Stimulated activated memory B cell treated with anti-CD40 and anti-IgM and Interleukin-4, amounts not matched to agents 10 μg/mL and 1 μg/mL and 100 μg/mL, for 72 hours (primary cell): ENCODE measurements at regions not wholly inside any gene's neighbourhood (a gene's known extent, or its start where the extent isn't known, plus 50 kb on each side); places are given as distances from the start of the nearest gene placed in this dataset.
"Not testable (repeated sequence)": the region's sequence is repeated elsewhere in the genome, so short reads cannot be mapped to it uniquely, and the experiment has no call there.

Source experiments
- ATAC-seq: fragments of 150-1000 bp; cut with Tn5 transposase; 2 replicates; pipeline ENCODE4 v1.10.0; 2021
- H3K27ac Mint-ChIP-seq: one replicate; pipeline ENCODE4 v1.8.0; 2022; ENCODE audit warnings: mild to moderate bottlenecking, mixed read lengths
- H3K27me3 Mint-ChIP-seq: one replicate; pipeline ENCODE4 v1.8.0; 2022; ENCODE audit warnings: mixed read lengths
- H3K36me3 Mint-ChIP-seq: one replicate; pipeline ENCODE4 v1.8.0; 2022; ENCODE audit warnings: mixed read lengths
- H3K4me1 Mint-ChIP-seq: one replicate; pipeline ENCODE4 v1.8.0; 2022; ENCODE audit warnings: mixed read lengths
- H3K4me3 Mint-ChIP-seq: one replicate; pipeline ENCODE4 v1.8.0; 2022; ENCODE audit warnings: mild to moderate bottlenecking, moderate library complexity, mixed read lengths
- H3K9me3 Mint-ChIP-seq: one replicate; pipeline ENCODE4 v1.8.0; 2022; ENCODE audit warnings: mixed read lengths

- Mint-ChIP-seq H3K4me1 (no peaks in the 10 kb centered on the region), H3K4me3 (no peak overlapping the region), H3K27ac (no peak overlapping the region)
Observed at GRCh38 chr16:52921104-52921503, 131.6 kb downstream of the CHD9NB start.

DNA sequence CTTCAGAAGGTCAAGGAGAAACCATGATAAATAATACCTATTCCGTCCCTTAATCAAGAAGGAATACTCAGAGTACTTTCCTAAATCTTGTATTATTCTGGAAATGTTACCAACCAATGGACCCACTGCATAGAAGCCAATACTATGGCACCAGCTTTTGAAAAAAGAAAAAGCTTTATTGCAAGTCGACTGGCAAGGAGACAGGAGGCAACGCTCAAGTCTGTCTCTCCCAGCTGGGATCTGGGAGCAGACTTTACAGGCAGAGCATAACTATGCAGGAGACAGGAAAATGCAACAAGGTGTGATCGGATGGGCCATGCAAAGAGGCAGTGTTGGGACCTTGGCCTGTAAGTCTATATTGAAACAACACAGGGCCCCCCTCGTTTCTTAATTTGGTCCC is 132.4 kb downstream of the CHD9NB start:
- Mint-ChIP-seq H3K4me1 (no peaks in the 10 kb centered on the region), H3K4me3 (no peak overlapping the region), H3K36me3 (no peaks in the 10 kb centered on the region), H3K27me3 (peaks cover 20% of the 10 kb centered on the region), H3K9me3 (peaks cover 5% of the 10 kb centered on the region), H3K27ac (no peak overlapping the region)
- no peak for ATAC-seq

More at GRCh38 chr16:52921104-52921503, 131.6 kb downstream of the CHD9NB start:
- peaks cover 20% of the 10 kb centered on the region for H3K27me3 Mint-ChIP-seq
- ATAC-seq = no peak
- H3K9me3 Mint-ChIP-seq = peaks cover 5% of the 10 kb centered on the region
- H3K36me3 Mint-ChIP-seq = no peaks in the 10 kb centered on the region

GRCh38 chr16:52914428-52914827 is 138.3 kb downstream of the CHD9NB start:
- no peaks in the 10 kb centered on the region for H3K4me1 Mint-ChIP-seq
- peaks cover 11% of the 10 kb centered on the region for H3K27me3 Mint-ChIP-seq
- no peak overlapping the region for H3K4me3 Mint-ChIP-seq
- peaks cover 2% of the 10 kb centered on the region for H3K9me3 Mint-ChIP-seq
- no peak for ATAC-seq
- H3K27ac Mint-ChIP-seq = no peak overlapping the region
- no peaks in the 10 kb centered on the region for H3K36me3 Mint-ChIP-seq

DNA sequence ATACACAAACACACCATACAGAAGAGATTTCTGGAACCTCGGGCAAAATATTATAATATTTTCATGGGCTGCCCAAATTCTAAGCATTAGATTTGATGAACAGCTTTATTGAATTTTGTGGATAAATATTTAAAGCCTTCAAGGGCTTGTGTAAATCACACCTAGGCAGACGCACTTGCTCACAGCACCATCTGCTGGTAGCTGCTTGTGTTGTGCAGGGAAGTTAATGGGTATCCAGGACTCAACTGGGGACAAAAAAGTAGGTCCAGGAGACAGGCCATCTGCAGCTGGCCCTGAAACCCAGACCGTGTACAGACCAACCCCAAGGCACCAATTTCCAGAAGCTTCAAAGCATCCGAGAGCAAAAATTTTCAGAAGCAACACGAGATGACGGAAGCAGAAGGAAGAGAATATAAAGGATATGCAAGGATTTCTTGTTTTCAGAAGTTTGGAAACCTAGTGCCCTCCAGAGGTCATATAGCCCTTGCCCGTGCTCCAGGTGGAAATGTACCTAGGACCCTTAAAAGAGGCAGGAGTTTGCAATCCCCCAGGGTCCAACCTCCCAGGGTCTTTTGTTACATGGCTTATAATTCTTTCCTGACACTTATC is 140.0 kb downstream of the CHD9NB start:
- Mint-ChIP-seq H3K36me3 (no peaks in the 10 kb centered on the region), H3K4me3 (no peak overlapping the region), H3K9me3 (peaks cover 2% of the 10 kb centered on the region), H3K4me1 (no peaks in the 10 kb centered on the region), H3K27ac (no peak overlapping the region), H3K27me3 (no peaks in the 10 kb centered on the region)
- no peak for ATAC-seq

DNA sequence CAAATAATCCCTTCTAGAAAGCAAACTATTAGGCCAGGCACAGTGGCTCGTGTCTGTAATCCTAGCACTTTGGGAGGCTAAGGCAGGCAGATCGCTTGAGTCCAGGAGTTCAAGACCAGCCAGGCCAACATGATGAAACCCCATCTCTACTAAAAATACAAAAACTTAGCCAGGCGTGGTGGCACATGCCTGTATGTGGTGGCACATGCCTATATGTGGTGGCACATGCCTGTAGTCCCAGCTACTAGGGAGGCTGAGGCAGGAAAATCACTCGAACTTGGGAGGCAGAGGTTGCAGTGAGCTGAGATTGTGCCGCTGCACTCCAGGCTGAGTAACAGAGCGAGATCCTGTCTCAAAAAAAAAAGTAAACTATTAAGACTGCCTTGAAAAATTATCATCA is 144.6 kb downstream of the CHD9NB start:
- not testable (repeated sequence) for ATAC-seq, H3K27ac Mint-ChIP-seq, H3K4me1 Mint-ChIP-seq, H3K9me3 Mint-ChIP-seq, H3K36me3 Mint-ChIP-seq, H3K27me3 Mint-ChIP-seq, H3K4me3 Mint-ChIP-seq

- no peaks in the 10 kb centered on the region for H3K27me3 Mint-ChIP-seq
- no peak for ATAC-seq
- peaks cover 3% of the 10 kb centered on the region for H3K9me3 Mint-ChIP-seq
- H3K27ac Mint-ChIP-seq = no peak overlapping the region
- no peak overlapping the region for H3K4me3 Mint-ChIP-seq
- no peaks in the 10 kb centered on the region for H3K36me3 Mint-ChIP-seq
- H3K4me1 Mint-ChIP-seq = no peaks in the 10 kb centered on the region
Observed at GRCh38 chr16:52906281-52906680, 146.4 kb downstream of the CHD9NB start.

- no peaks in the 10 kb centered on the region for H3K36me3 Mint-ChIP-seq
- no peaks in the 10 kb centered on the region for H3K4me1 Mint-ChIP-seq
- peaks cover 28% of the 10 kb centered on the region for H3K27me3 Mint-ChIP-seq
- no peak overlapping the region for H3K27ac Mint-ChIP-seq
- H3K9me3 Mint-ChIP-seq = peaks cover 8% of the 10 kb centered on the region
- ATAC-seq = no peak
- H3K4me3 Mint-ChIP-seq = no peak overlapping the region
Observed at GRCh38 chr16:52896478-52897164, 156.1 kb downstream of the CHD9NB start.

GRCh38 chr16:52874042-52874441 is 178.7 kb downstream of the CHD9NB start:
- Mint-ChIP-seq H3K27me3 (no peaks in the 10 kb centered on the region), H3K4me1 (no peaks in the 10 kb centered on the region), H3K9me3 (peaks cover 2% of the 10 kb centered on the region), H3K4me3 (no peak overlapping the region), H3K27ac (no peak overlapping the region), H3K36me3 (no peaks in the 10 kb centered on the region)
- ATAC-seq = no peak

GRCh38 chr16:52872731-52873130 is 180.0 kb downstream of the CHD9NB start:
- Mint-ChIP-seq H3K4me3 (no peak overlapping the region), H3K27me3 (no peaks in the 10 kb centered on the region), H3K9me3 (peaks cover 6% of the 10 kb centered on the region), H3K4me1 (no peaks in the 10 kb centered on the region), H3K27ac (no peak overlapping the region), H3K36me3 (no peaks in the 10 kb centered on the region)
- ATAC-seq = no peak

GRCh38 chr16:52871481-52871880 is 181.2 kb downstream of the CHD9NB start:
- Mint-ChIP-seq H3K4me1 (no peaks in the 10 kb centered on the region), H3K27me3 (no peaks in the 10 kb centered on the region), H3K36me3 (no peaks in the 10 kb centered on the region), H3K4me3 (no peak overlapping the region), H3K9me3 (peaks cover 10% of the 10 kb centered on the region), H3K27ac (no peak overlapping the region)
- ATAC-seq = no peak

- H3K4me3 Mint-ChIP-seq = no peak overlapping the region
- no peak overlapping the region for H3K27ac Mint-ChIP-seq
- peaks cover 10% of the 10 kb centered on the region for H3K9me3 Mint-ChIP-seq
- no peaks in the 10 kb centered on the region for H3K36me3 Mint-ChIP-seq
- H3K27me3 Mint-ChIP-seq = no peaks in the 10 kb centered on the region
- no peaks in the 10 kb centered on the region for H3K4me1 Mint-ChIP-seq
- ATAC-seq = no peak
Observed at GRCh38 chr16:52869243-52869642, 183.5 kb downstream of the CHD9NB start.

DNA sequence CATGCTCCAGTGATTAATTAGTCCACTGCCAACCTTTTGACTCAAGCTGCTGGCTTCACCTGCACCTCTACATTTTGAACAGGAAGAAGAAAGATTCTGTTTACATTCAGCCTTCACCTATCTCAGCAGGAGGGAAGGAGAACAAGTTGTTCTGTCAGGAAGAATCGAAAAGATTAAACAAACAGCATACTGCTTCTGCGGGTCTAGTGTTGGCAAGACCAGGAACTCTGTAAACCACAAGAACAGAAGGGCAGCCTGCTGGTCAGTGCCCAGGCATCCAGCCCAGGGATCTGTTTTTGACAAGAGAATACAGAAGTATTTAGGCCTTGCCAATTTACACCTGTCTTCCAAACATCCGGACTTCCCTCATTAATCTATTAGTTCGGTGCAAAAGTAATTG is 189.7 kb downstream of the CHD9NB start:
- ATAC-seq = no peak
- H3K27me3 Mint-ChIP-seq = no peaks in the 10 kb centered on the region
- H3K4me1 Mint-ChIP-seq = no peaks in the 10 kb centered on the region
- no peak overlapping the region for H3K4me3 Mint-ChIP-seq
- H3K9me3 Mint-ChIP-seq = peaks cover 4% of the 10 kb centered on the region
- H3K36me3 Mint-ChIP-seq = no peaks in the 10 kb centered on the region
- H3K27ac Mint-ChIP-seq = no peak overlapping the region

- Mint-ChIP-seq H3K27ac (no peak overlapping the region), H3K36me3 (no peaks in the 10 kb centered on the region), H3K4me3 (no peak overlapping the region), H3K27me3 (no peaks in the 10 kb centered on the region), H3K9me3 (no peaks in the 10 kb centered on the region), H3K4me1 (no peaks in the 10 kb centered on the region)
- ATAC-seq = no peak
Observed at GRCh38 chr16:52861614-52862022, 191.1 kb downstream of the CHD9NB start.

DNA sequence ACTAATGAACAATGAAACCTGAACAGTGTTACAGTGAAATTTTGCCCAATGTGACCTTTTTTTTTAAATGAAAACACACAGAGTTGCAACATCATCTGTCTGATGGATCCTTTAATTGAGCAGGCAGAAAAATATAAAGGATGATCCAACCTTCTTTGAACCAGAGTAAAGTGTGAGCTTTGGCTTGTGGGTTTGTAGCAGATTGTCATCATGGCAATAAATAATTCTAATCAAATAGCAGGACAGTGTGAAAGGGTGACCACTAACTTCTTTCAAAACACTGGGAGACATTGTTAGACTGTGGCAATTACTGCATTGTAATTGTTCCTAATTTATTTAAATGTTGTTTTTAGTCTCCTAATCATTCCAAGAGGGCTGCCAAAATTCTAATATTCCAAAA is 197.2 kb downstream of the CHD9NB start:
- Mint-ChIP-seq H3K27ac (no peak overlapping the region), H3K36me3 (no peaks in the 10 kb centered on the region), H3K9me3 (peaks cover 9% of the 10 kb centered on the region), H3K27me3 (no peaks in the 10 kb centered on the region), H3K4me1 (no peaks in the 10 kb centered on the region), H3K4me3 (no peak overlapping the region)
- no peak for ATAC-seq

- H3K27ac Mint-ChIP-seq = no peak overlapping the region
Observed at GRCh38 chr16:52852978-52853377, 199.7 kb downstream of the CHD9NB start.

DNA sequence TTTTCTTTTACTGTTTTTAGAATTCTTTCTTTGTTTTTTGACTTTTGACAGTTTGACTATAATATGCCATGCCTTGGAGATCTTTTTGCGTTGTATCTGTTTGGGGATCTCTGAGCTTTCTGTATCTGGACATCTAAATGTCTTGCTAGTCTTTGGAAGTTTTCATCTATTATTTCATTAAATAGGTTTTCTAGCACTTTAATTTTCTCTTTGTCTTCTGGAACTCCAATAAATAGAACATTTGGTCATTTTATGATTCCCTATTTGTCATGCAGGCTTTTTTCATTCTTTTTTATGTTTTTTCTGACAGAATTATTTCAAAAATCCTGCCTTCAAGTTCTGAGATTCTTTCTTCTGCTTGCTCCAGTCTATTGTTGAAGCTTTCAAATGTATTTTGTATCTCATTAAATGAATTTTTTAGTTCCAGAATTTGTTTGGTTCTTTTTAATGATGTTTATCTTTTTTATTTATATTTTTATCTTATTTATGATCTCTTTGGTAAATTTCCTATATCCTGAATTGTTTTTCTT is 201.4 kb downstream of the CHD9NB start:
- no peaks in the 10 kb centered on the region for H3K36me3 Mint-ChIP-seq
- no peak overlapping the region for H3K4me3 Mint-ChIP-seq
- H3K4me1 Mint-ChIP-seq = no peaks in the 10 kb centered on the region
- ATAC-seq = no peak
- H3K9me3 Mint-ChIP-seq = peaks cover 23% of the 10 kb centered on the region
- no peaks in the 10 kb centered on the region for H3K27me3 Mint-ChIP-seq
- no peak overlapping the region for H3K27ac Mint-ChIP-seq

More at GRCh38 chr16:52852978-52853377, 199.7 kb downstream of the CHD9NB start:
- Mint-ChIP-seq H3K9me3 (peaks cover 22% of the 10 kb centered on the region), H3K4me3 (no peak overlapping the region), H3K36me3 (no peaks in the 10 kb centered on the region), H3K27me3 (no peaks in the 10 kb centered on the region), H3K4me1 (no peaks in the 10 kb centered on the region)
- ATAC-seq = no peak
